C4-2B (cell line): ENCODE measurements at regions not wholly inside any gene's neighbourhood (a gene's known extent, or its start where the extent isn't known, plus 50 kb on each side); places are given as distances from the start of the nearest gene placed in this dataset.

ENCODE experiments used
- CTCF ChIP-seq: fragments of 450-650 bp; conservative IDR thresholded peaks from 2 replicates; pipeline ENCODE4 v1.5.1; 2017; ENCODE audit warnings: mild to moderate bottlenecking
- ZFX ChIP-seq: fragments of 450-650 bp; IDR thresholded peaks from 2 replicates; pipeline ENCODE4 v1.6.1; 2017

DNA sequence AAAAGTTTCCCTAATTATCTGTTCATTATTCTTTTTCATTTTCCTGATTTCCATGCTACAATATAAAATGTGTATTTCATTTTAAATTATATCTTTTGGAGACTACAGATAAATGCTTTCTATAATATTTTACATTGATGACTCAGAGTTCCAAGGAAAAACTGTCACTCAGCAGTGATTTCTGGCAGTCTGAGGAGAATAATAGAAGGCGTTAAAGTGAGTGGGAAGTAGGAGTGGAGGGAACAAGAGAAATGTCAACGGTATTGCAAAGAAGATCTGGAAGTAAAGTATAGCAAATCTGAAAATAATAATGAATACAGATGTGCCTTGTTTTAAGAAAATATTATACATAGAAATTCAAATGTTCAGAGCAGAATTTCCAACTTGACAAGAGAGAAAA, 293.6 kb upstream of the PITX2 start:
- TF ChIP-seq CTCF (no peak), ZFX (no peak)
